Germinal center (tissue), 1 donor: ENCODE measurements at regions not wholly inside any gene's neighbourhood (a gene's known extent, or its start where the extent isn't known, plus 50 kb on each side); places are given as distances from the start of the nearest gene placed in this dataset.

Source experiments
- DNase-seq: peaks from one replicate; pipeline ENCODE4 v3.0.0; 2012; ENCODE audit warnings: mixed read lengths, low spot score

DNA sequence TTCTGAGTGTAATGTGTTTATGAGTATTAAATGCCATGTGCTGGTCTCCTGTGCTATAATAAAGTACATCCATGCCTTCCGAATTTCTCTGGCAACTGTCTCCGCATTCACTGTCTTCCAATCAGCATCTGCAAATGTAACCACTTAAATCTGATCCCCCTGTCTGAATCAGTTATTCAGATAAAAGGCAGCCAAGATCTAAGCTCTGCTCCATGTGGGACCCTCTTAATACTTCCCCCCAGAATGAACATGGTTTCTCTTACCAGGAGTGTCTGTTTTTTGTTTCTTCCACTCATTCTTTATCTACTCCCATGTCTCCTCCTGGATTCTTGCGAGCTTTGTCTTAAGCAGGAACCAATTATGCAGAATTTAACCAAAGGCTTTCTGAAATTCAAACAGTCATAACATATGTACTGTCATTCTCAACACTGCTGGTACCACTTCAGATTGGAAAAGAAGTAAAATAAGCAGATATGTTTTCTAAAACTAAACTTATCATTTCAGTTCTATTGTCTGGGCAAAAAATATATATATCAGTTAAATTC lies 996.7 kb upstream of the FLRT2 start:
- no peak for DNase-seq

DNA sequence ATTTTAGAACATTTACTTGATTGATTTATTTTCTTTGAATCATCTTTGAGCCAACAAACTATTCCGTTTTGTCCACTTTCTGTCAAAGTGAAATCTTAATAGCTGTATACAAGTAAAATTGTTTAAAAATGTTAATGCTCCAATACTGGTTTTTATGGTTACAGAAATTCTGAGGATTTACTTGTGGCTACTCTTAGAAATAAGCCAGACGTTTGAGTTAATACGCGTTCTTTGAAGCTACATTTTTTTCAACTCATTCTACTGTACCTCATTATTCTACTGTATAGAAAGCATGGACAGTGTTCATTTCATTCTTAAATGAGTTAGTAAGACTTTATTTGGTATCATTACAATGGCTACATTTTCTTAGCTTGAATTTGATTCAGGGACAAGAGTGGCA lies 996.2 kb upstream of the FLRT2 start:
- DNase-seq: no peak

DNA sequence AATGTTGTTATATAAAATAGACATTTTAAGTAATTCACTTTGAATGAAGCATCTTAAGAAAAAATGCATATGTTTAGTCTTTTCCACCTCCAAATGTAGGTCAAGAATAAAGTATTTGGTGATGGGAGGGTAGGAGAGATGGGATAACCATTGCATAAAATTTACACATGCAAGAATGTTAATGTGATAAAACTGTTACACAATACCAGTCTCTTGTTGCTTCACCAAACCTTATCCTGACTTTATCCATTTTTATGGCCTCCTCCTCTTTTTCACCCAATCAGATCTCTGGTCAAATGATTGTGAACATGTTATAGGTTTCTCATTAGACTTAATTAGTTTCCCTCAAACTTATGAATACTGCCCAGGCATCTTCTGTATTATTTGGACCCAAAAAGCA lies 994.5 kb upstream of the FLRT2 start:
- no peak for DNase-seq

DNA sequence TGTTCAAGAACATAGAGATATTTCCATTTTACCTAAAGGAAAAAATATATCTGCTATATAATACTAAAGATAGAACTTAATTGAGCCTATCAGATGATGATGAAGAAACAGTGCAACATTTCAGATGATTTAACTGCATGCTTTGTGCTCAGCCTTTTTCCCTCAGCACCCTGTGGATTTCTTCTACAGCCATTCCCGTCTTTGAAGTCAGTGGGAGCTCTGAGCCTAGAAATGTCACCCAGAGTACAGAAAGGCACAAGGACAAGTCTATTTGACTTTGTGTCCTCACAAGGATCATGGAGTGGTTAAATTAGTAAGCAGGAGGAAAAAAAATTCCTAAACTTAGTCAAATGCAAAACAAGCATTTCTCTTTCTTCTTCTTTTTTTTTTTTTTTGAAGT lies 994.0 kb upstream of the FLRT2 start:
- no peak for DNase-seq

DNA sequence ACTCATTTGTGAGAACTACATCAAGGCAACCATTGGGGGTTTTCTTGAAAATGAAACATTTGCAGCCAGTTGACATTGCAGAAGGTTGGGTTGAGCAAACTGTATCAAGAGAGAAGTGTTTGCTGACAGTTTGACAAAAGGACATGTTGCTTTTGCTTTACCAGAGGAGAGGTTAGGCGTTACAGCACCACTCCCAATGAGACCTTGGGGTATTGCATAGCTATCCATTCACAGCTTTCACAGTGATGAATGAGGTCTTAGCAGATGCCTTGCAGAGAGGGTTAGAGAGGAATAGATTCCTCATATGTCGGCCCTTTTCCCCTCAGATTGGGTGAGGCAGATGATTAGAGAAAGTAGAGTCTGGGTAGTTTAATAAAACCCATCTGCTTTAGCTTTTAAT lies 988.9 kb upstream of the FLRT2 start:
- DNase-seq: no peak

DNA sequence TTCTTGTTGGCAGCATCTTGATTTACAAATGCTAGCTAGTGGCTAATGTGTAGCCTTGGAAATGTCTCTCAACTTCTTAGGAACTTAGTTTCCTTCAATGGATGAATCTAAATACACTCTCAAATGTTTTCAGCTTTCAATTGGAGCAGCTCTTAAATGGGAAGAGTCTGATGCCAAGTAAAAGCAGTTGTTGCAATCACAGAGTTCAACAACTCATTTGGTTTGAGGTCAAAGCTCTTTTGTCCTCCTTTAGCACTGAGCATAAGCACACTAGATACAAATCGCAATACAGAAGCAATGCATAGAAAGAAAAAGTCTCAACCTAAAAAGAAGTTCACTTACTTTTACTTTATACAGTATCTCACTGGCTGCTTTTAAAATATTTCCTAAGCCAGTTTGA lies 986.1 kb upstream of the FLRT2 start:
- DNase-seq: no peak

DNA sequence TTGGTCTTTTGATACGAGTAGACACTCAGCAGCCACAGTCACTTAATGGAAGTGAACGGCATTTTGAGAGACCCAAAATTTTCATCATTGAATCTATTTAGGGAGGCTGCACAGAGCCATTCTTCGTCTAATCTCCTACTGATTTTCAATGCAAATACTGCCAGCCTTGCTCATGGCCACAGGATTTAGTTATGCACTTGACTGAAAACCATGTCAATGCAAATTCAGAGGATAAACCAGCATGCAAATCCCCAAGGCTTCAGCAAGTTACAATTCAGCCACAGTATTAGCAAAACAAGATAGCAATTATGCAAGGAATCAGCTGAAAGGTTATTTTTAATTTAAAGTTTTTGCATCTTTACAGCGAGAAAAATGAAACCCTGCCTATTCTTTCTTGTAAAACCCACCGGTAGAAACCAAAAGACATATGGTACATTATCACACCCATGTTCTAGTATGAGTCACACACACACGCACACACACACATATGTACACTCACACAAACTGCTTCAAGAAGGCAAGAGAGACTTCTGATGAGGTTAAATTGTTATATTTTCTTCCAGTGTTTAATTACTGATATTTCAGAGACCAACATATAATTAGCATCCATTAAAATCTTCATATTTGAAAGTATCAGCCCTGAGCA lies 985.3 kb upstream of the FLRT2 start:
- no peak for DNase-seq

DNA sequence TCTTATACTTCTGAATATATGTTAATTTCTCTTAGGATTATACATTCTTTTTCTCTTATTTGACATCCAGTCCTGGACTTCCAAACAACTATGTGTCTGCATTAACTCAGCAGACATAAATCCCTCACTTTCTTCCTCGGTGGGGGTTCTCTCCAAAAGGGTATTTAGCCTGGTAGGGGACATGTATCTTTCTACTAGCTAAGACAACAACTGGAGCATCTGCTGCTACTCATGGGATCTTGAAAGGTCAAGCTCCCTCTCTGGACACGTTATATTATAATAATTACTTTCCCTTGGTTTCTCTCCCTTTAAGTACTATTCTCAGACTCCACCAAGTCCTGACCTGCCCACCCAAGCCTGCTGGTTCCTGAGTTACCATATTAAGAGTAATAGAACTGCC lies 983.7 kb upstream of the FLRT2 start:
- no peak for DNase-seq

DNA sequence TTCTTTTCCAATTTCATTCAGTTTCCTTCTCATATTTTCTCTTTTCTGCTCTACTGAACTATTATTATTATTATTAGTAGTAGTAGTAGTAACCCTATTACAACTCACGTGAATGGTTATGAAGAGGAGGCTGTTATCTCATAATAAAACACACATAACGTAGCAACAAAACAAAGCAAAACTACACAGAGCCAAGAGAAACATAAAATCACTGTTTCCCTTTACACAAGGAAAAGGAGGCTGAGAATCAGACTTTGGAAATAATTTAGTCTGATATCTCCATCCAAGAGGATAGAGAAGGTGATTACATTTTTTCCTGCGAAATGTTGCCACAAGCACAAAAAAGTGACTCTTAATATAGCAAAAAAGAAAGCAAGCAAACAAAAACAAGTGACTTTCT lies 975.8 kb upstream of the FLRT2 start:
- no peak for DNase-seq

DNA sequence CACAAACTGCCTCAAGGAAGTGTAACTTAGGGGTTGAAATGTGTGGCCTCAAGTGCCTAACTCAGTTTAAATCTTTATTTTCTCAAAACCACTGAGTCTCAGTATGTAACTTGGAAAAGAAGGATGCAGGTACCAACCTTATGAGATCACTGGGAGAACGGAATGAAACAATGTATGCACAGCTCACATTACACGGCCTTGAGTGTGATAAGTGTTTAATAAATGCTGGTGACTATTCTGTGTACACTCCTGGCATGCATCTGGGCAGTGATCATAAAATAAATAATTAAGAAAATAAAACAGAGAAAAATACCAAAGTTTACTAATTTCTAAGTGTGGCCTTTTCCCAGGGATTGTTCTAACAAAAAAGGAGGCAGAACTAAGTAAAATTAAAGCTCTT lies 974.5 kb upstream of the FLRT2 start:
- no peak for DNase-seq

DNA sequence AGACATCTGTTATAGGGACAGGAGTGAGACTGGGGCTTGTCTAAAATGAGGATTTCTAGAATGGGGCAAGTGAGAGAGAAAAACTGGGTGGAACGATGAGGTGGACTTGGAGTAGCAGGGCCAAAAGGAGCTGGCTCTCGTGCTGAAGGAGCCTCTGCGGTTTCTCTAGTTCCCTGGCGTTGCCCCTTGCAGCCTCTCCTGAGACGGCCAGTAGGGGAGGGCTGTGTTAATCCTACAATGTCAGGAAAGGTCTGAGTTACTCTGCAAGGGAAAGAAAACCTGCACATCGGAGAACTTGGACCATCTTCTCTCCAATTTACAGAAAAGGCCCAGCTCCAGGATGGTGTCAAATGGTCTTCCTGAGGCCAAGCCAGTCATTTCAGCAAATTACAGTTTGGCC lies 963.8 kb upstream of the FLRT2 start:
- DNase-seq: no peak

DNA sequence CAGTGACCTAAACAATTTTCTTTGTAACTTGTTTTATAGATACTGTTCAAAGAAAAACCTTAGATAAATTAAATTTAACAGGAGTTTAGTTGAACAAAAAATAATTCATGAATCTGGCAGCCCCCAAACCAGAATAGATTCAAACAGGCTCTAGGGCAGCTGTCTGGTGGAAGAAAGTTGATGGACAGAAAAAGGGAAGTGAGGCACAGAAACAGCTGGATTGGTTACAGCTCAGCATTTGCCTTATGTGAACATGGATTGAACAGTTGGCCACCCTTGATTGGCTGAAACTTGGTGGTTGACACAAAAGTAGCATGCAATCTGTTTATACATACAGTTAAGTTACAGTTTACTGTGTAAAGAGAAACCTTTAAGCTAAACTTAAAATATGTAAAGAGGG lies 954.3 kb upstream of the FLRT2 start:
- no peak for DNase-seq

DNA sequence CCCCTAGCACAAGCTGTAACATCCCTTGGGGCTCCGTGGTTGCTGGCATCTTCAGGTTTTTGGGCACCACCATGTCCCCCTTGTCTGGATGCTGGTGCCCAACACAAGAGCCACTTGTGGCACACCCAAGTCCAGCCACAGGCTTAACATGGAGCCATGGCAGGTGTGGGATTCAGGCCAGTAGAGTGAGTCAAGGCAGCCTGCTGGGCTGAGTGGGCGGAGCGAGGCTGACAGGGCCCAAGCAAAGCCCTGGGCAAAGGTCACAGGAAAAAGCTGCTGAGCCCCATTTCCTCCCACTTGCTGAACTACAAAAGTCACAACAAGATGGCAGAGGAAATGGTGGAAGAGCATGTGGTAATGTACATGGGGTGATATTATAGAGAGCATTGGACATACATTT lies 950.7 kb upstream of the FLRT2 start:
- no peak for DNase-seq

DNA sequence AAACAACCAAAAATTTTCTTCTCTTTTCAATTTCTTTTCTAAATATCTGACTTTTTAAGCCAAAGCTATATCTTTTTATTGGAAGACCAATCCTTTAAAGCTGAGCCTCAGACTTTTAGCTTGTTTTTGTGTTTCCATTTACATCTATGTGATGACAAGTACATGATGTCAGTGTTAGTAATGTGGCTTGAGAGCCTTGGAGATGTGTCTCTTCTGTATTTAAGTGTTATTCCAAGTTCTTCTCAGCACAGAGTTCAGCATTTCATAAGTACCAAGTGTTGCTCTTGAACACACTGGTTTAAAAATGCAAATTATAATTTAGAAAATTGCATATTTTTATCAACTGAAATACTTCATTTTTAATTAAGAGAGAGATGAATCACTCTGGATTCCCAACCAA lies 948.9 kb upstream of the FLRT2 start:
- DNase-seq: no peak

DNA sequence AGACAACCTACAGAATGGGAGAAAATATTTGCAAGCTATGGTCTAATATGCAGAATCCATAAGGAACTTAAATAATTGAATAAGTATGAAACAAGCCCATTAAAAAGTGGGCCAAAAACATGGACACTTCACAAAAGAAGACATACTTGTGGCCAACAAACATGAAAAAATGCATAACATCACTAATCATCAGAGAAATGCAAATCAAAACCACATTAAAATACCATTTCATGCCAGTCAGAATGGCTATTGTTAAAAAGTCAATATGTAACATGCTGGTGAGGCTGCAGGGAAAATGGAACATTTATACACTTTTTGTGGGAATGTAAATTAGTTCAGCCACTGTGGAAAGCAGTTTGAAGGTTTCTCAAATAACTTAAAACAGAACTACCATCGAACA lies 945.4 kb upstream of the FLRT2 start:
- no peak for DNase-seq

DNA sequence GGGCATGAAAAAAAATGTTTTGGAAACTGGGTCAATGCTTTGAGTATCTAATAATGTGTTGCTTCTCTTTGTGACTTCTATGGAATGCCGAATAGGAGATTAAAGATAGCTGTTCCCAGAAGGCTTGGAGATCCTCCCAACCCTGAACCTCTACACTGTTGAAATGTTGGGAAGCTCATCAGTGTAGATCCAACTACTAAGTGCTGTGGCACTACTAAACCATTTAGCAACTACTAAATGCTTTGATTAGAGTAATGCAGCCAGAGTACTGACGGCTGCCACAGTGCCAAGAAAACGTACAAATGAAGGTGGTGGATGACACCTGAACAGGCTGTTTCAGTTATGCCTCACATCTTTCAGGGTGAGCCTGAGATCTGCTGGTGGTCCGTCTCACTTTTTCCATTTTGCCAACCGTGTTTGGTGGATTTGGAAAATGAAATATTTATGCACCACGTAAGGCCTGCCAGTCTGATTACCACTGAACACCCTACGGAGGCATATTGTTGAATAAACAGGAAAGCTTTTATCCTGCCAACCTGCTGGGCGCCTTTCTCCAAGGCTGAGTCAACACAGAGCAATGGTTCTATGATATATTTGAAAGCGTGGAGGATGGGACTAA lies 938.0 kb upstream of the FLRT2 start:
- no peak for DNase-seq

DNA sequence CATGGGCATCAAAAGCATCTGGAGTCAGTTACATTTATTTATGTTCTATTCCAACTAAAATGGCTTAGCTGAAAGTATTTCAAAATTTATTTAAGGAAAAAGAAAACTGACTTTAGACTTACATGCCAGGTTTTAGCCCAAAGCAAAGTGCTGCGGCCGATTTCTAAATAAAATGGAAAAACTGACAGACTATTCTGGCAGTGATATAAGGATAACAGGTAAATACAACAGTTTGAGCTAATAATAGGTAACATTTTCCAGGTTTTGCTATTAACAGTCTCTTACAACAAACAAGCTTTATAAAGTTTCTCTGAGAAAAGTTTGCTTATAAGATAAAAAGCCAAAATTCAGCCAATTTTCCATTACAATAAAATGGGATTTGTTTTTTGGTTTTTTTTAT lies 937.2 kb upstream of the FLRT2 start:
- no peak for DNase-seq

DNA sequence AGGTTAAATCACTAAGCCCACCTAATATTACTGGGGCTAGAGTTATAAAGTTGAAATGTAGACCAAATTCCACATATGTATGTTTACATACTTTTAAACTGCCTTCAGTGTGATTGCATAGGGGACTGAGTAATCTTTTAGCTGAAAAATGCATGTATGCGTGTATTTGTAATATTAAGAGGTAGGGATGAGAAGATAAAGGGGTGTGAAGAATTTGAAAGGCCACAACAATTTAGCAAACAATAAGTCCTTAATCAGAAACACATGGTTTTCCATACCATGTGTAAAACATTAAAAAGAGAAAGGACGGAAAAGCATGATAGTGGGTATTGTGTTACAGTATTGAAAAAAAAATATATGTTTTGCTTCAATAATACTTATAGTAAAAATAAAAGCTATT lies 919.9 kb upstream of the FLRT2 start:
- no peak for DNase-seq

DNA sequence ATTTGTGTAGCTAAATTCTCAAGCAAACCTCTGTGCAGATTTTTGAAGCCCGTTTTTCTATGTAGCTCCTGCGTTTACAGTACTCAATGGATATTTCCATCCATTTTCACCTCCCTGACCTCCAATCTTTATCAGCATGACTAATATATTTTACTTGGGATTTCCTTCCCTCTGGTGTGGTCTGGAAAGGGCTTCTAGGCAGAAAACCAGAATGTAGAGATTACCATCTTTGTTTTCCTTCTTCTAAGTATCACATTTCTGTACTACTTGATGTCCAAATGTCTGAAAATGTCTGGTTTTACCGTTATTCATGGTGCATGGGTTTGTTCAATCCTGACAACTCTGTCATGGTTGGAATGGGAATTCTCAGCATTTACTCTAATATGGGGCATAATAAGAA lies 907.6 kb upstream of the FLRT2 start:
- DNase-seq: no peak

DNA sequence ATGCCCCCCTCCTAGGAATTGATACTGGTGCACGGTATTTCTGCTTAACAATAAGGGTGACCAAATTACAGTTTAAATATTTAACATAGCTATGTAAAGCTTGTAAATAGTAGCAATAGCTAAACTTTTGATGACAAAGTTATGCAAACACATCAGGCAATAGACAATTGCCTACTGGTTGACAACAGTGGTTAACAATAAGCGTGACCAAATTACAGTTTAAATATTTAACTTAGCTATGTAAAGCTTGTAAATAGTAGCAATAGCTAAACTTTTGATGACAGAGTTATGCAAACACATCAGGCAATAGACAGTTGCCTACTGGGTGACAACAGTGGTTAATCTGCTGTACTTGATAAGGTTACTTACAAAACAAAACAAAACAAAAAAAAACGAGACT lies 886.5 kb upstream of the FLRT2 start:
- DNase-seq: no peak

DNA sequence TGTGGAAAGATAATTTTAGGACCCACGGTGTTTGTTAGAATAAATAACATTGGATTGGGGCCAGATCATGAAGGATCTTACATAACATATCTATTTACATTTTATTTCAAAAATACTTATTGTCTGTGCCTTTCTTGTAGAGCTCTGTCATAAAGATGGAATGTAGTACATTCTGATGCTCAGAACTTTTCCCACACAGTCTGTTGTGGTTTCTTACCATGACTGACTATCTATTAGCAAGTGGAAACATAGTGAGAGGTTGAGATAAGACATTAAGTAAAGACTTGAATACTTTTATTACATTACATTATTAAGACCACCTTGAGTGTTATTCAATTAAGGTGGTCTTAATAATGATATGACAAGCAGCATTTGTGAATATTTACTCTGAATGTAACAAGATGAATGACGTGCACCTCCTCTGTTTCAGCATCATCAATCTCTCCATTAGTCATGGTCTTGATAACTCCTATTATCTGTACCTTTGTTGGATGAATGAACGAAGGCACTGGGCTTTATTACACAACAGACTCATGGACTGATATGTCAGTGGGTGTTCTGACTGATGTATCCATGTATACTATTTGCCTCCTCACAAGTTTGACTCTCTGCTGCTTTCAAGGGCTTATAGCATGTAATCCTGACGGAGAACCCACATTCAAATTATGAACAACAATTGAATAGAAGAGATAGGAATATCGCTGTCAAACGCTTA lies 883.0 kb upstream of the FLRT2 start:
- no peak for DNase-seq

DNA sequence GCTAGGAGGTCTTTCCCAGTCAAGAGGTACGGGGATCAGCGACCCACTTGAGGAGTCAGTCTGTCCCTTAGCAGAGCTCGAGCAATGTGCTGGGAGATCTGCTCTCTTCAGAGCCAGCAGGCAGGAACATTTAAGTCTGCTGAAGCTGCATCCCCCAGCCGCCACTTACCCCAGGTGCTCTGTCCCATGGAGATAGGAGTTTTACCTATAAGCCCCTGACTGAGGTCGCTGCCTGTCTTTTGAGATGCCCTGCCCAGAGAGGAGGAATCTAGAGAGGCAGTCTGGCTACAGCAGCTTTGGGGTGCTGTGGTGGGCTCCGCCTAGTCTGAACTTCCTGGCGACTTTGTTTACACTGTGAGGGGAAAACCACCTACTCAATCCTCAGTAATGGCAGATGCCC lies 874.9 kb upstream of the FLRT2 start:
- no peak for DNase-seq

DNA sequence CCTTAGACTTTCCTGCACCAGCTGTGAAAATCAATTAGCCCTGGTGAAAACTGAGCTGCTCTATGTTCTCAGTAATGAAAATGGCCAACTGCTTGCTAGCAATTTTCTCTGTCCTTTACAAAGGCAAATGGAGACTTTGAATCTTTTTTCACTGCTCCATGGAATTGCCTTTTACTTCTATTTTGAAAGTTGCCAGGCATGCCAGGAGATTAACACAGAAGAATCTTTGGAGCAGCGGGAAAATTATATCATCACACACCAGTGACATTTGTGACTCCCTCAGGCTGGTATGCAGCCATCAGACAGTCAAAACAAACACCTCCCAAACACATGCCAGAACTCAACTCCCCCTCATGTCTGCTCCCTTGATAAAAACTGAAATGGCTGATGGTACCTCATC lies 872.0 kb upstream of the FLRT2 start:
- no peak for DNase-seq

DNA sequence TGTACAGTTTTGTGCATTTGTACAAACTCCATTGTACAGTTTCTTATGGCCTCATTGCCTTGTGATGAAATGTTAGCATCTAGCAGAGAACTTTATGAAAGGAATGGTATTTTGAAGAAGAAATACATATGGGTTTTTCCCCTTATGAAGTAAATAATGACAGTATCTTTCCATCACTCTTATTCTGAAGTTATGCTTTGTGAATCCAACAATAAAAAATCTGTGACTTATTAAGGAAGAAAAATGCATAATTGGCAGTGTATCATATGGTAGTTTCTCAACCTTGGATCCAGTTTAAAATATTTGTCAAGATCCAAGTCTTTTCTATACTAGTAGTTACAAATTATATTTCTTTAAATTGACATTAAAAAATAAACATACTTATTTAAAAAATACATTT lies 859.1 kb upstream of the FLRT2 start:
- DNase-seq: no peak
